ENCODE measurements at regions not wholly inside any gene's neighbourhood (a gene's known extent, or its start where the extent isn't known, plus 50 kb on each side); places are given as distances from the start of the nearest gene placed in this dataset.
"Not testable (repeated sequence)": the region's sequence is repeated elsewhere in the genome, so short reads cannot be mapped to it uniquely, and the experiment has no call there.

GRCh38 chr4:62618042-62618441 is 1417.9 kb downstream of the ADGRL3 start:
- Histone ChIP-seq H3K23ac (ENCODE audit: low read length) (no peak overlapping the region), H3K4ac (ENCODE audit: low read depth, low read length) (no peak overlapping the region), H3K4me2 (ENCODE audit: low read length) (no peak overlapping the region), H3K14ac (ENCODE audit: low read length) (no peak overlapping the region), H3K27me3 (ENCODE audit: insufficient read depth, low read length) (no peaks in the 10 kb centered on the region), H3K9me3 (ENCODE audit: insufficient read depth, low read depth, low read length) (no peaks in the 10 kb centered on the region), H3K9ac (ENCODE audit: low read length) (no peak overlapping the region), H2BK5ac (ENCODE audit: low read depth, low read length, poor library complexity) (no peak overlapping the region), H2BK12ac (ENCODE audit: low read length) (no peak overlapping the region), H4K12ac (ENCODE audit: low read depth, low read length) (no peak overlapping the region), H3K79me1 (ENCODE audit: low read length) (no peaks in the 10 kb centered on the region), H4K91ac (ENCODE audit: low read depth, low read length) (no peak overlapping the region), H3K79me2 (ENCODE audit: control insufficient read depth, insufficient read depth, low read length, poor library complexity) (no peaks in the 10 kb centered on the region), H3K4me1 (ENCODE audit: control insufficient read depth in 1 of 2, insufficient read depth in 2 of 2, low read length in 2 of 2) (no peaks in the 10 kb centered on the region), H3K18ac (ENCODE audit: low read length) (no peak overlapping the region), H2AK5ac (ENCODE audit: low read length) (no peak overlapping the region), H3K27ac (ENCODE audit: low read depth, low read length) (no peak overlapping the region), H2AFZ (ENCODE audit: insufficient read depth, low read length, poor library complexity) (no peak overlapping the region), H2BK120ac (ENCODE audit: insufficient read depth, low read length, poor library complexity) (no peak overlapping the region), H3K36me3 (ENCODE audit: control insufficient read depth in 1 of 2, insufficient read depth in 2 of 2, low read length in 2 of 2) (no peaks in the 10 kb centered on the region), H3K4me3 (ENCODE audit: low read depth, low read length) (no peak overlapping the region), H4K8ac (ENCODE audit: low read depth, low read length) (no peak overlapping the region)
- DNase-seq = no peak
- no CpG with 5 or more reads among the region's 2 CpGs for WGBS (ENCODE audit: extremely low coverage, insufficient coverage, insufficient read length)

GRCh38 chr4:62601737-62602136 is 1401.6 kb downstream of the ADGRL3 start:
- H4K8ac ChIP-seq (ENCODE audit: low read depth, low read length) = no peak overlapping the region

GRCh38 chr4:62595265-62595664 is 1395.1 kb downstream of the ADGRL3 start:
- not testable (repeated sequence) for H2BK5ac ChIP-seq (ENCODE audit: low read depth, low read length, poor library complexity); H4K8ac ChIP-seq (ENCODE audit: low read depth, low read length); H2BK120ac ChIP-seq (ENCODE audit: insufficient read depth, low read length, poor library complexity); H3K4ac ChIP-seq (ENCODE audit: low read depth, low read length); H3K4me1 ChIP-seq (ENCODE audit: control insufficient read depth in 1 of 2, insufficient read depth in 2 of 2, low read length in 2 of 2); H3K14ac ChIP-seq (ENCODE audit: low read length); H3K4me2 ChIP-seq (ENCODE audit: low read length); H3K27me3 ChIP-seq (ENCODE audit: insufficient read depth, low read length); H4K91ac ChIP-seq (ENCODE audit: low read depth, low read length); H3K23ac ChIP-seq (ENCODE audit: low read length); H2AK5ac ChIP-seq (ENCODE audit: low read length); H3K9ac ChIP-seq (ENCODE audit: low read length); H2AFZ ChIP-seq (ENCODE audit: insufficient read depth, low read length, poor library complexity); H3K27ac ChIP-seq (ENCODE audit: low read depth, low read length); H3K79me2 ChIP-seq (ENCODE audit: control insufficient read depth, insufficient read depth, low read length, poor library complexity); H4K12ac ChIP-seq (ENCODE audit: low read depth, low read length); H3K4me3 ChIP-seq (ENCODE audit: low read depth, low read length); H3K79me1 ChIP-seq (ENCODE audit: low read length); H3K9me3 ChIP-seq (ENCODE audit: insufficient read depth, low read depth, low read length); H3K18ac ChIP-seq (ENCODE audit: low read length); H2BK12ac ChIP-seq (ENCODE audit: low read length); H3K36me3 ChIP-seq (ENCODE audit: control insufficient read depth in 1 of 2, insufficient read depth in 2 of 2, low read length in 2 of 2)
- DNase-seq = peak in 1 of 2 donors; percentile 41
- WGBS (ENCODE audit: extremely low coverage, insufficient coverage, insufficient read length) = no CpG with 5 or more reads among the region's 12 CpGs

More at GRCh38 chr4:62601737-62602136, 1401.6 kb downstream of the ADGRL3 start:
- H3K4me3 ChIP-seq (ENCODE audit: low read depth, low read length) = no peak overlapping the region
- H3K9ac ChIP-seq (ENCODE audit: low read length) = no peak overlapping the region
- no peaks in the 10 kb centered on the region for H3K79me2 ChIP-seq (ENCODE audit: control insufficient read depth, insufficient read depth, low read length, poor library complexity)
- H3K36me3 ChIP-seq (ENCODE audit: control insufficient read depth in 1 of 2, insufficient read depth in 2 of 2, low read length in 2 of 2) = no peaks in the 10 kb centered on the region
- no peak overlapping the region for H4K91ac ChIP-seq (ENCODE audit: low read depth, low read length)
- H2BK120ac ChIP-seq (ENCODE audit: insufficient read depth, low read length, poor library complexity) = no peak overlapping the region
- no peak overlapping the region for H3K23ac ChIP-seq (ENCODE audit: low read length)
- H3K4ac ChIP-seq (ENCODE audit: low read depth, low read length) = no peak overlapping the region
- H2BK12ac ChIP-seq (ENCODE audit: low read length) = no peak overlapping the region
- no peak overlapping the region for H2AK5ac ChIP-seq (ENCODE audit: low read length)
- H3K18ac ChIP-seq (ENCODE audit: low read length) = no peak overlapping the region
- no peak overlapping the region for H3K4me2 ChIP-seq (ENCODE audit: low read length)
- no peaks in the 10 kb centered on the region for H3K4me1 ChIP-seq (ENCODE audit: control insufficient read depth in 1 of 2, insufficient read depth in 2 of 2, low read length in 2 of 2)
- no peaks in the 10 kb centered on the region for H3K9me3 ChIP-seq (ENCODE audit: insufficient read depth, low read depth, low read length)
- no peak overlapping the region for H3K14ac ChIP-seq (ENCODE audit: low read length)
- no peak overlapping the region for H2BK5ac ChIP-seq (ENCODE audit: low read depth, low read length, poor library complexity)
- WGBS (ENCODE audit: extremely low coverage, insufficient coverage, insufficient read length) = no CpG with 5 or more reads among the region's 1 CpG
- no peaks in the 10 kb centered on the region for H3K27me3 ChIP-seq (ENCODE audit: insufficient read depth, low read length)
- no peak for DNase-seq
- H3K27ac ChIP-seq (ENCODE audit: low read depth, low read length) = no peak overlapping the region
- no peak overlapping the region for H2AFZ ChIP-seq (ENCODE audit: insufficient read depth, low read length, poor library complexity)
- H3K79me1 ChIP-seq (ENCODE audit: low read length) = no peaks in the 10 kb centered on the region
- no peak overlapping the region for H4K12ac ChIP-seq (ENCODE audit: low read depth, low read length)

- Histone ChIP-seq H4K12ac (ENCODE audit: low read depth, low read length) (no peak overlapping the region), H3K14ac (ENCODE audit: low read length) (no peak overlapping the region), H3K27ac (ENCODE audit: low read depth, low read length) (no peak overlapping the region), H2BK120ac (ENCODE audit: insufficient read depth, low read length, poor library complexity) (no peak overlapping the region), H3K4ac (ENCODE audit: low read depth, low read length) (no peak overlapping the region), H3K4me2 (ENCODE audit: low read length) (no peak overlapping the region), H3K36me3 (ENCODE audit: control insufficient read depth in 1 of 2, insufficient read depth in 2 of 2, low read length in 2 of 2) (no peaks in the 10 kb centered on the region), H2BK12ac (ENCODE audit: low read length) (no peak overlapping the region), H3K9me3 (ENCODE audit: insufficient read depth, low read depth, low read length) (peaks cover 4% of the 10 kb centered on the region), H3K4me3 (ENCODE audit: low read depth, low read length) (no peak overlapping the region), H4K91ac (ENCODE audit: low read depth, low read length) (no peak overlapping the region), H2BK5ac (ENCODE audit: low read depth, low read length, poor library complexity) (no peak overlapping the region), H3K23ac (ENCODE audit: low read length) (no peak overlapping the region), H3K27me3 (ENCODE audit: insufficient read depth, low read length) (no peaks in the 10 kb centered on the region), H3K79me2 (ENCODE audit: control insufficient read depth, insufficient read depth, low read length, poor library complexity) (no peaks in the 10 kb centered on the region), H2AK5ac (ENCODE audit: low read length) (no peak overlapping the region), H3K18ac (ENCODE audit: low read length) (no peak overlapping the region), H4K8ac (ENCODE audit: low read depth, low read length) (no peak overlapping the region), H3K4me1 (ENCODE audit: control insufficient read depth in 1 of 2, insufficient read depth in 2 of 2, low read length in 2 of 2) (no peaks in the 10 kb centered on the region), H3K9ac (ENCODE audit: low read length) (no peak overlapping the region), H2AFZ (ENCODE audit: insufficient read depth, low read length, poor library complexity) (no peak overlapping the region), H3K79me1 (ENCODE audit: low read length) (no peaks in the 10 kb centered on the region)
- DNase-seq = no peak
- WGBS (ENCODE audit: extremely low coverage, insufficient coverage, insufficient read length) = no CpG with 5 or more reads among the region's 2 CpGs
Measured at GRCh38 chr4:62591756-62592155, 1391.6 kb downstream of the ADGRL3 start.

Measured in trophoblast cell (in vitro differentiated cells and primary cell).